Right lobe of liver (tissue), 4 donors: ENCODE measurements at regions not wholly inside any gene's neighbourhood (a gene's known extent, or its start where the extent isn't known, plus 50 kb on each side); places are given as distances from the start of the nearest gene placed in this dataset.

Source experiments
- POLR2A ChIP-seq: fragments of 450-650 bp; IDR thresholded peaks from one replicate; pipeline ENCODE4 v1.6.1; 2017; ENCODE audit warnings: antibody characterized with exemption, mild to moderate bottlenecking
- TF ChIP-seq, protein P1 (sequence below), 4 donors: fragments of 200-600 bp in 3 of 4; fragments of 450-650 bp in 1 of 4; IDR thresholded peaks; one replicate each; pipeline versions ENCODE4 v1.5.1 to v1.8.0; 2016 to 2022; ENCODE audit warnings: antibody characterized with exemption in 4 of 4, mild to moderate bottlenecking in 2 of 4
- donor health status: DM: no; HTN: no; CAD: no.
- donor health status: DM: no; HTN: no; CAD: no.
- donor health status: DM: no; HTN: yes; CAD: no.

DNA sequence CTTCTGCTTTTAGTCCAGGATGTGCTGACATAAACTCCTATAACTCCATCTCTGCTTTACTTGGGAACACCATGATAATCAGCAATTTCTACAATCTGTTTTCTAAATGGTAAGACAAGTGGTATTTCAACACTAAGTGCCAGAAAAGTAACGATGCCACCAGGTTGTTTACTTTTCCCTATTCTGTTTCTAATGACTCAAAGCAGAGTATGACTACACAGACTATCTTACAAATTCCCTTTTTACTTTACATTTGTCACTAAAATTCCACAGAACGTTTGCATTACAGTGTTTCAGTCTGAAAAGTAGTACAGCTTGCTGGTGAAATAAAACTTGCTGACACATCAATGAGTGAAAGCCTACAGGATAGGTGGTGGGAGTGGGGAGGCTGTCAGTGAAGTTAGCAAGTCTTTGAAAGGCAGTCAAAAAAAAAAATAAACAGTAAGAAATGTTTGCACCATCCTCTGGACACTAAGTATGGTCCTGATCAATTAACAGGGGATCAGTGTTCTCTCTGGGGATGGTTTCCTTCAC, 186.5 kb downstream of the LURAP1L start:
- TF ChIP-seq, protein P1, sequence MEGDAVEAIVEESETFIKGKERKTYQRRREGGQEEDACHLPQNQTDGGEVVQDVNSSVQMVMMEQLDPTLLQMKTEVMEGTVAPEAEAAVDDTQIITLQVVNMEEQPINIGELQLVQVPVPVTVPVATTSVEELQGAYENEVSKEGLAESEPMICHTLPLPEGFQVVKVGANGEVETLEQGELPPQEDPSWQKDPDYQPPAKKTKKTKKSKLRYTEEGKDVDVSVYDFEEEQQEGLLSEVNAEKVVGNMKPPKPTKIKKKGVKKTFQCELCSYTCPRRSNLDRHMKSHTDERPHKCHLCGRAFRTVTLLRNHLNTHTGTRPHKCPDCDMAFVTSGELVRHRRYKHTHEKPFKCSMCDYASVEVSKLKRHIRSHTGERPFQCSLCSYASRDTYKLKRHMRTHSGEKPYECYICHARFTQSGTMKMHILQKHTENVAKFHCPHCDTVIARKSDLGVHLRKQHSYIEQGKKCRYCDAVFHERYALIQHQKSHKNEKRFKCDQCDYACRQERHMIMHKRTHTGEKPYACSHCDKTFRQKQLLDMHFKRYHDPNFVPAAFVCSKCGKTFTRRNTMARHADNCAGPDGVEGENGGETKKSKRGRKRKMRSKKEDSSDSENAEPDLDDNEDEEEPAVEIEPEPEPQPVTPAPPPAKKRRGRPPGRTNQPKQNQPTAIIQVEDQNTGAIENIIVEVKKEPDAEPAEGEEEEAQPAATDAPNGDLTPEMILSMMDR (IDR thresholded peaks at IDR 0.05): no peak
- no peak for TF ChIP-seq POLR2A
